Type B pancreatic cell (in vitro differentiated cells): ENCODE measurements at regions not wholly inside any gene's neighbourhood (a gene's known extent, or its start where the extent isn't known, plus 50 kb on each side); places are given as distances from the start of the nearest gene placed in this dataset.

ENCODE experiments used
- DNase-seq: peaks from one replicate; pipeline ENCODE4 v3.0.0; 2021; ENCODE audit warnings: mixed read lengths; ENCODE audit not compliant: unreplicated experiment; ENCODE audit errors: extremely low spot score
- H3K27ac Mint-ChIP-seq: 2 replicates; pipeline ENCODE4 v1.8.0; 2021; ENCODE audit warnings: mild to moderate bottlenecking, mixed read lengths
- H3K27me3 Mint-ChIP-seq: 2 replicates; pipeline ENCODE4 v1.8.0; 2021; ENCODE audit warnings: mixed read lengths
- H3K36me3 Mint-ChIP-seq: 2 replicates; pipeline ENCODE4 v1.8.0; 2021; ENCODE audit warnings: mixed read lengths
- H3K4me1 Mint-ChIP-seq: one replicate; pipeline ENCODE4 v1.8.0; 2021; ENCODE audit warnings: mixed read lengths; ENCODE audit not compliant: unreplicated experiment
- H3K4me3 Mint-ChIP-seq: 2 replicates; pipeline ENCODE4 v1.8.0; 2021; ENCODE audit warnings: mild to moderate bottlenecking, mixed read lengths
- H3K9me3 Mint-ChIP-seq: 2 replicates; pipeline ENCODE4 v1.8.0; 2021; ENCODE audit warnings: mixed read lengths
- TF ChIP-seq, protein P1 (sequence below): fragments of 200-600 bp; sonication (generic); conservative IDR thresholded peaks from 2 replicates; pipeline ENCODE4 v1.5.0; 2021; ENCODE audit warnings: antibody characterized with exemption, mild to moderate bottlenecking

GRCh38 chr11:103633068-103633788 lies 403.2 kb upstream of the DDI1 start:
- Mint-ChIP-seq H3K4me1 (peaks cover 11% of the 10 kb centered on the region), H3K27ac (no peak overlapping the region), H3K9me3 (peaks cover 6% of the 10 kb centered on the region), H3K36me3 (no peaks in the 10 kb centered on the region), H3K27me3 (no peaks in the 10 kb centered on the region), H3K4me3 (no peak overlapping the region)
- TF ChIP-seq, protein P1, sequence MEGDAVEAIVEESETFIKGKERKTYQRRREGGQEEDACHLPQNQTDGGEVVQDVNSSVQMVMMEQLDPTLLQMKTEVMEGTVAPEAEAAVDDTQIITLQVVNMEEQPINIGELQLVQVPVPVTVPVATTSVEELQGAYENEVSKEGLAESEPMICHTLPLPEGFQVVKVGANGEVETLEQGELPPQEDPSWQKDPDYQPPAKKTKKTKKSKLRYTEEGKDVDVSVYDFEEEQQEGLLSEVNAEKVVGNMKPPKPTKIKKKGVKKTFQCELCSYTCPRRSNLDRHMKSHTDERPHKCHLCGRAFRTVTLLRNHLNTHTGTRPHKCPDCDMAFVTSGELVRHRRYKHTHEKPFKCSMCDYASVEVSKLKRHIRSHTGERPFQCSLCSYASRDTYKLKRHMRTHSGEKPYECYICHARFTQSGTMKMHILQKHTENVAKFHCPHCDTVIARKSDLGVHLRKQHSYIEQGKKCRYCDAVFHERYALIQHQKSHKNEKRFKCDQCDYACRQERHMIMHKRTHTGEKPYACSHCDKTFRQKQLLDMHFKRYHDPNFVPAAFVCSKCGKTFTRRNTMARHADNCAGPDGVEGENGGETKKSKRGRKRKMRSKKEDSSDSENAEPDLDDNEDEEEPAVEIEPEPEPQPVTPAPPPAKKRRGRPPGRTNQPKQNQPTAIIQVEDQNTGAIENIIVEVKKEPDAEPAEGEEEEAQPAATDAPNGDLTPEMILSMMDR = no peak
- DNase-seq = no peak

GRCh38 chr11:103633819-103634590 lies 402.4 kb upstream of the DDI1 start:
- TF ChIP-seq, protein P1 = no peak
- no peak overlapping the region for H3K27ac Mint-ChIP-seq

DNA sequence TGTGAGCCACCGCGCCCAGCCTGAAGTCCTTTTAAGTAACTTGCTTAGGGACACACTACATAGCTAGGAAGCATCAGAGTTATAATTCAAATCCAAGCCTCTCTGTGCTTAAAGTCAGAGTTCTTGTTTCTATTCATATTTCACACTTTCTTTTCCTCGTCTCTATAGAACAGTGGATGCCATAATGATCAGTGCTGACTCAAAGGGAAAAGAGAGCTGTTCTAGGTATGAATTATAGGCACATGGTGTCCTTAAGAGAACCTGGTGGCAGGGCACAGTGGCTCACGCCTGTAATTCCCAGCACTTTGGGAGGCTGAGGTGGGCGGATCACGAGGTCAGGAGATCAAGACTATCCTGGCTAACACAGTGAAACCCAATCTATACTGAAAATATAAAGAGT lies 400.2 kb upstream of the DDI1 start:
- Mint-ChIP-seq H3K27ac (no peak overlapping the region), H3K36me3 (no peaks in the 10 kb centered on the region), H3K9me3 (peaks cover 6% of the 10 kb centered on the region), H3K27me3 (no peaks in the 10 kb centered on the region), H3K4me3 (no peak overlapping the region), H3K4me1 (peaks cover 11% of the 10 kb centered on the region)
- TF ChIP-seq, protein P1 = no peak
- no peak for DNase-seq

More at GRCh38 chr11:103633819-103634590, 402.4 kb upstream of the DDI1 start:
- peaks cover 11% of the 10 kb centered on the region for H3K4me1 Mint-ChIP-seq
- H3K9me3 Mint-ChIP-seq = peaks cover 6% of the 10 kb centered on the region
- no peaks in the 10 kb centered on the region for H3K36me3 Mint-ChIP-seq
- H3K27me3 Mint-ChIP-seq = no peaks in the 10 kb centered on the region
- no peak overlapping the region for H3K4me3 Mint-ChIP-seq
- no peak for DNase-seq

DNA sequence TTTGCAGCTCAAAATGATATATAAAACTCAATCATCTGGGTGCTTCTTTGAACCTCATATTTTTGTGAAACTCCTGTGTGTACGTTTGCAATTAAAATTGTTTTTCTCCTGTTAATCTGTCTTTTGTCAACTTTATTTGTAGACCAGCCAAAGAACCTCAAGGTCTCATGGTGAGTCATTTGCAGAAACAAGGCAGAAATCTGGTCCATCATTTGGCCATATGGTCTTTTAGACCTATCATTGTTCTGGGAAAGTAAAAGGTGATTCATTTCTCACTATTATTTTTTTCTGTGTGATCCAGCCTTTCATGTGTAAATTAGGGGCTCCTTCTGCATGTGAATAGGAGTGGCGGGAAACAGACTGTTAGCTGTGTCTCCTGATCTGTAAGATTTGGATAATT lies 399.1 kb upstream of the DDI1 start:
- TF ChIP-seq, protein P1 = no peak
- no peaks in the 10 kb centered on the region for H3K36me3 Mint-ChIP-seq
- peaks cover 11% of the 10 kb centered on the region for H3K4me1 Mint-ChIP-seq
- H3K27me3 Mint-ChIP-seq = no peaks in the 10 kb centered on the region
- no peak overlapping the region for H3K27ac Mint-ChIP-seq
- peaks cover 6% of the 10 kb centered on the region for H3K9me3 Mint-ChIP-seq
- DNase-seq = no peak
- no peak overlapping the region for H3K4me3 Mint-ChIP-seq

GRCh38 chr11:103637831-103638230 lies 398.6 kb upstream of the DDI1 start:
- H3K36me3 Mint-ChIP-seq = no peaks in the 10 kb centered on the region
- H3K27me3 Mint-ChIP-seq = no peaks in the 10 kb centered on the region
- no peak for DNase-seq
- H3K4me3 Mint-ChIP-seq = no peak overlapping the region
- H3K27ac Mint-ChIP-seq = no peak overlapping the region
- peaks cover 11% of the 10 kb centered on the region for H3K4me1 Mint-ChIP-seq
- TF ChIP-seq, protein P1 = no peak
- peaks cover 6% of the 10 kb centered on the region for H3K9me3 Mint-ChIP-seq
